ENCODE measurements at regions not wholly inside any gene's neighbourhood (a gene's known extent, or its start where the extent isn't known, plus 50 kb on each side); places are given as distances from the start of the nearest gene placed in this dataset.

GRCh38 chr2:160974803-160975202 lies 185.4 kb upstream of the TANK start:
- no peak overlapping the region for H3K4me3 ChIP-seq (ENCODE audit: insufficient read depth, low read depth, low read length)
- H3K9me3 Mint-ChIP-seq (ENCODE audit: unreplicated experiment), result peaks cover 2% of the 10 kb centered on the region
- H3K36me3 ChIP-seq (ENCODE audit: insufficient read depth, low read length), result no peaks in the 10 kb centered on the region
- no peak overlapping the region for H2AFZ ChIP-seq (ENCODE audit: low read depth, low read length)
- TF ChIP-seq EZH2 (IDR thresholded peaks at IDR 0.05; ENCODE audit: insufficient read depth, low read length) (no peak), CTCF (IDR thresholded peaks at IDR 0.05; ENCODE audit: insufficient read depth, low read depth, low read length) (no peak)
- no peaks in the 10 kb centered on the region for H4K20me1 ChIP-seq (ENCODE audit: insufficient read depth, low read length)
- H3K27me3 ChIP-seq (ENCODE audit: insufficient read depth, low read length), result no peaks in the 10 kb centered on the region
- H3K27ac ChIP-seq (ENCODE audit: low read depth, low read length), result no peak overlapping the region
- no peaks in the 10 kb centered on the region for H3K4me1 Mint-ChIP-seq (ENCODE audit: low read depth, unreplicated experiment)
- H3K9me3 ChIP-seq (ENCODE audit: insufficient read depth, low read depth, low read length), result no peaks in the 10 kb centered on the region
- DNase-seq (ENCODE audit: low read depth) (peak; percentile 5), FAIRE-seq (peak; percentile 23)
- no peak overlapping the region for H3K27ac Mint-ChIP-seq (ENCODE audit: unreplicated experiment)
- no peak overlapping the region for H3K9ac ChIP-seq (ENCODE audit: low read length)
- no peak overlapping the region for H3K4me2 ChIP-seq (ENCODE audit: low read length)
- no peak overlapping the region for H3K4me3 Mint-ChIP-seq (ENCODE audit: unreplicated experiment)
- peaks cover 4% of the 10 kb centered on the region for H3K4me1 ChIP-seq (ENCODE audit: insufficient read depth, low read length)
- H3K27me3 Mint-ChIP-seq (ENCODE audit: low read depth, unreplicated experiment), result no peaks in the 10 kb centered on the region
- H3K36me3 Mint-ChIP-seq (ENCODE audit: low read depth, unreplicated experiment), result no peaks in the 10 kb centered on the region
- no peaks in the 10 kb centered on the region for H3K79me2 ChIP-seq (ENCODE audit: insufficient read depth, low read length)

- H3K9me3 Mint-ChIP-seq (ENCODE audit: unreplicated experiment), result peaks cover 2% of the 10 kb centered on the region
- Histone ChIP-seq H3K36me3 (ENCODE audit: insufficient read depth, low read length) (no peaks in the 10 kb centered on the region), H3K9me3 (ENCODE audit: insufficient read depth, low read depth, low read length) (no peaks in the 10 kb centered on the region), H4K20me1 (ENCODE audit: insufficient read depth, low read length) (no peaks in the 10 kb centered on the region), H3K4me2 (ENCODE audit: low read length) (no peak overlapping the region), H3K27ac (ENCODE audit: low read depth, low read length) (no peak overlapping the region), H3K9ac (ENCODE audit: low read length) (no peak overlapping the region), H3K4me1 (ENCODE audit: insufficient read depth, low read length) (no peaks in the 10 kb centered on the region), H2AFZ (ENCODE audit: low read depth, low read length) (no peak overlapping the region), H3K79me2 (ENCODE audit: insufficient read depth, low read length) (no peaks in the 10 kb centered on the region), H3K27me3 (ENCODE audit: insufficient read depth, low read length) (no peaks in the 10 kb centered on the region), H3K4me3 (ENCODE audit: insufficient read depth, low read depth, low read length) (no peak overlapping the region)
- DNase-seq (ENCODE audit: low read depth) (no peak), FAIRE-seq (no peak)
- TF ChIP-seq CTCF (IDR thresholded peaks at IDR 0.05; ENCODE audit: insufficient read depth, low read depth, low read length), result no peak
- TF ChIP-seq EZH2 (IDR thresholded peaks at IDR 0.05; ENCODE audit: insufficient read depth, low read length), result no peak
- H3K27ac Mint-ChIP-seq (ENCODE audit: unreplicated experiment), result no peak overlapping the region
- no peaks in the 10 kb centered on the region for H3K36me3 Mint-ChIP-seq (ENCODE audit: low read depth, unreplicated experiment)
- H3K4me3 Mint-ChIP-seq (ENCODE audit: unreplicated experiment), result no peak overlapping the region
- H3K27me3 Mint-ChIP-seq (ENCODE audit: low read depth, unreplicated experiment), result no peaks in the 10 kb centered on the region
- no peaks in the 10 kb centered on the region for H3K4me1 Mint-ChIP-seq (ENCODE audit: low read depth, unreplicated experiment)
These were observed 183.4 kb upstream of the TANK start for GRCh38 chr2:160976797-160977196.

- H3K4me1 Mint-ChIP-seq (ENCODE audit: low read depth, unreplicated experiment), result no peaks in the 10 kb centered on the region
- H3K4me3 Mint-ChIP-seq (ENCODE audit: unreplicated experiment), result no peak overlapping the region
- H3K36me3 Mint-ChIP-seq (ENCODE audit: low read depth, unreplicated experiment), result no peaks in the 10 kb centered on the region
- H3K27me3 ChIP-seq (ENCODE audit: insufficient read depth, low read length), result no peaks in the 10 kb centered on the region
- no peaks in the 10 kb centered on the region for H3K9me3 ChIP-seq (ENCODE audit: insufficient read depth, low read depth, low read length)
- no peak overlapping the region for H3K9ac ChIP-seq (ENCODE audit: low read length)
- no peak overlapping the region for H3K27ac ChIP-seq (ENCODE audit: low read depth, low read length)
- TF ChIP-seq CTCF (IDR thresholded peaks at IDR 0.05; ENCODE audit: insufficient read depth, low read depth, low read length), result no peak
- no peak for TF ChIP-seq EZH2 (IDR thresholded peaks at IDR 0.05; ENCODE audit: insufficient read depth, low read length)
- no peak overlapping the region for H3K4me3 ChIP-seq (ENCODE audit: insufficient read depth, low read depth, low read length)
- H3K4me1 ChIP-seq (ENCODE audit: insufficient read depth, low read length), result no peaks in the 10 kb centered on the region
- DNase-seq (ENCODE audit: low read depth) (no peak), FAIRE-seq (no peak)
- no peaks in the 10 kb centered on the region for H3K79me2 ChIP-seq (ENCODE audit: insufficient read depth, low read length)
- H3K9me3 Mint-ChIP-seq (ENCODE audit: unreplicated experiment), result peaks cover 2% of the 10 kb centered on the region
- no peaks in the 10 kb centered on the region for H3K27me3 Mint-ChIP-seq (ENCODE audit: low read depth, unreplicated experiment)
- no peak overlapping the region for H3K27ac Mint-ChIP-seq (ENCODE audit: unreplicated experiment)
- H2AFZ ChIP-seq (ENCODE audit: low read depth, low read length), result no peak overlapping the region
- H3K4me2 ChIP-seq (ENCODE audit: low read length), result no peak overlapping the region
- H4K20me1 ChIP-seq (ENCODE audit: insufficient read depth, low read length), result no peaks in the 10 kb centered on the region
- H3K36me3 ChIP-seq (ENCODE audit: insufficient read depth, low read length), result no peaks in the 10 kb centered on the region
These were observed 182.9 kb upstream of the TANK start for GRCh38 chr2:160977376-160977775.

All from astrocyte (in vitro differentiated cells and primary cell).